Esophagus (tissue), 2 donors: ENCODE measurements at regions not wholly inside any gene's neighbourhood (a gene's known extent, or its start where the extent isn't known, plus 50 kb on each side); places are given as distances from the start of the nearest gene placed in this dataset.

ENCODE experiments used
- H3K27ac ChIP-seq, 2 donors: one replicate each; pipeline ENCODE4 v1.5.1; 2013; ENCODE audit warnings: low read depth in 2 of 2, mild to moderate bottlenecking in 2 of 2, inconsistent platforms in 1 of 2, low read length in 1 of 2, moderate library complexity in 1 of 2
- H3K27me3 ChIP-seq, 2 donors: one replicate each; pipeline ENCODE4 v1.6.1; 2013; ENCODE audit warnings: low read length in 2 of 2, control low read depth in 1 of 2, mild to moderate bottlenecking in 1 of 2; ENCODE audit not compliant: insufficient read depth in 2 of 2, control insufficient read depth in 1 of 2
- H3K36me3 ChIP-seq, 2 donors: one replicate each; pipeline ENCODE4 v1.6.1; 2013; ENCODE audit warnings: low read length in 1 of 2; ENCODE audit not compliant: control insufficient read depth in 2 of 2, insufficient read depth in 2 of 2
- H3K4me1 ChIP-seq, 2 donors: one replicate each; pipeline ENCODE4 v1.6.1; 2013; ENCODE audit warnings: low read length in 1 of 2; ENCODE audit not compliant: control insufficient read depth in 2 of 2, insufficient read depth in 2 of 2
- H3K4me3 ChIP-seq, 2 donors: one replicate each; pipeline ENCODE4 v1.5.1; 2013; ENCODE audit warnings: low read length in 2 of 2, mild to moderate bottlenecking in 2 of 2, low read depth in 1 of 2, moderate library complexity in 1 of 2
- H3K9me3 ChIP-seq, 2 donors: one replicate each; pipeline ENCODE4 v1.6.1; 2013; ENCODE audit warnings: mild to moderate bottlenecking in 2 of 2, low read depth in 1 of 2, low read length in 1 of 2, moderate library complexity in 1 of 2; ENCODE audit not compliant: control insufficient read depth in 2 of 2, insufficient read depth in 1 of 2
- WGBS, 2 donors: extraction: QIAGEN DNeasy Blood & Tissue Kit; methylation state at CpG; one replicate each; pipeline ENCODE4 v1.1.7; 2013; 5-methylcytosine and 5-hydroxymethylcytosine counted together
- donor health status: healthy with polysubstance abuse.
- donor health status: Bipolar disorder and iron deficiency.

DNA sequence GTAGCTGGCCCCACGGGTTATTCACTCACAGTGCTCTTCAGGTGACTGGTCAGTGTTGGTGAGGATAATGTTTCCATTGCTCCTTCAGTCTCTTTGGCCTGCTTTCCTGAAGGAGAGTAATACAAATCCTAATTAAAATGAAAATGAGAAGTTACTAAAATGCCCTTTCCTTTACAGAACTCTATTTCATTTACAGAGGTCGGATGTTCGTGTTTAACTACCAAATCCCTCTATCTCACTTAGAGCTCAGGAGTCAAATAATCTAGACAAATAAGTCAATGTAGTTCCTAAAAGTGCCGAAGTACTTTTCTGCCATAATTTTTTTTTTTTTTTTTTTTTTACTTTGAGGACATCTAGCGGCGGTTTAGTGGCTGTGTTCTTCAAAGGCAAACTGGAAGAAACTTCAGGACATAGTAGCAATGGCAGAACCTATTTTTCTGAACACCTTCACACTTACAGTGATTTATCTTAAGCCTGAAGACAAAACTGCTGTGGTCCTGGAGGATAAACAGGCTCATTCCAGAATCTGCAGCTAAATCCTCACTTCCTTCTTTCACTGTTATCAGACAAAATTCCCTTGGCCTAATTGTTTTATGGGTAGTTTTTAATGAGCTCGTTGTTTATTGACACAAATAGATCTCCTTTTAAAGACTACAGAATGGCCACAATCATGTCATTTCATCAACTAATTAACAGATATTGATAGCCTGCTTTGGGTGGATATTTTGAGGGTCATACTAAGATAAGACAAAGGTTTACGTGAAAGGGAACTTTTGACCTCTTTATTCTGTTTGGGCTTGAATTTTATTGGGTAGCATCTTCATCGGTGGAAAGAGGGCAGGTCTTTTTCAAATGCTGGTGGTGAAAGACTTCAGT is 207.6 kb upstream of the DMRTA1 start:
- Histone ChIP-seq H3K9me3 (no peaks in the 10 kb centered on the region), H3K27ac (no peak overlapping the region), H3K27me3 (no peaks in the 10 kb centered on the region), H3K4me3 (no peak overlapping the region), H3K36me3 (no peaks in the 10 kb centered on the region), H3K4me1 (no peaks in the 10 kb centered on the region)
- 22 to 25% methylated on average over 9 of the region's 9 CpGs for WGBS, 2 donors

DNA sequence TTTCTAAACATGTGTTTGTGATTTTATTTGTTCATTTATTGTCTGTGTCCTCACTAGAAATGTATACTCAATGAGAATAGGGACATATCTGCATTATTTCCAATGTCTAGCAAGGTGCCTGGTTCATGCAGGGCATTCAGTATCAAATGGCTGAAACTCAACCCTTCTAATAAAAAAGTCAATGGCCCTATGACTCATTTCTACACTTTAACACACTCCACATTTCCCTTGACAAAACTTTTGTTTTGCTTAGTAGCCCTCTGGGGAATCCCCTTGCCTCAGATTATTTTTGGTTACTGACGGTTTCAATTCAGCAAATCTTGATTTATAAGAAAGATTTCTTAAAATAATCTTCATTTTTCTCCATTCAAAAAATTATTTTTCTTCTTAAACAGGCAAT is 206.0 kb upstream of the DMRTA1 start:
- Histone ChIP-seq H3K9me3 (no peaks in the 10 kb centered on the region), H3K27ac (no peak overlapping the region), H3K27me3 (no peaks in the 10 kb centered on the region), H3K4me3 (no peak overlapping the region), H3K36me3 (no peaks in the 10 kb centered on the region), H3K4me1 (no peaks in the 10 kb centered on the region)
- 31 to 34% methylated on average over 1 of the region's 1 CpG for WGBS, 2 donors

DNA sequence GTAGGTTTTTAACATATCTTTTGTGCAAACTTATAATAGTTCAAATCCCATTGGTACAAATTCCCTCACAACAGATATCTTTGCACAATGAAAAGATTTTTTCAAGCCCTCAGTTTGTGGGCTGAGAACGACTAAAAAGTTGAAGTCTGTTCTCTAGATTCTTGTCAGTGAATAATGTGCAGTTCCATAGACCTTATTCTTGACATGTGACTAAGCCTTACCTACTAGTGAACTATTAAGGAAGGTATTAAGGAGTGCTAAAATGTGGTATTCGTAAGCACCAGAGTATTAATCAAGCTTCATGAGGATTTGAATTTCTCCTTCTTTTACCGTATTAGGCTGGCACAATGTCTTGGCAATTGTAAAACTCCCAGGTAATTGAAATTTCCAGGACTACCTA is 205.6 kb upstream of the DMRTA1 start:
- Histone ChIP-seq H3K4me1 (no peaks in the 10 kb centered on the region), H3K36me3 (no peaks in the 10 kb centered on the region), H3K27ac (no peak overlapping the region), H3K27me3 (no peaks in the 10 kb centered on the region), H3K9me3 (no peaks in the 10 kb centered on the region), H3K4me3 (no peak overlapping the region)
- 50 to 52% methylated on average over 3 of the region's 3 CpGs for WGBS, 2 donors

DNA sequence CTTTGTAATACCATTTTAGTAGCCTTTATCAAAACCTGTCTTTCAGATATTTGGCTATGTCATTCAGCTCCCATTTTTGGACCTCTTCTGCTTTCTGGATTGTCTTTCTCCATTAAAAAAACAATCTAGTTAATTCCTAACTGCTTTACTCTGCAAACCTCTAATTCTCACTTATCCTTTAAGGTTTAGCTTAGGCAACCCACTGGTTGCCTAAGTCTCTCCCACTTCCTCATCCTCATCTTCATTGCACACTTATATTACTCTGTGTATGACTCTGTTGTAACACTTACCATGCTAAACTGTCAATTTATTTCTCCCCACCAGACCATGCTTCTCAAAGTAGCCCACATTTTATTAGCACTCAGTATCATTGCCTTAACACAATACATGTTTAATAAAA is 205.0 kb upstream of the DMRTA1 start:
- no peak overlapping the region for H3K27ac ChIP-seq
- H3K36me3 ChIP-seq, result no peaks in the 10 kb centered on the region
- H3K4me3 ChIP-seq, result no peak overlapping the region
- H3K9me3 ChIP-seq, result no peaks in the 10 kb centered on the region
- no peaks in the 10 kb centered on the region for H3K4me1 ChIP-seq
- no peaks in the 10 kb centered on the region for H3K27me3 ChIP-seq

DNA sequence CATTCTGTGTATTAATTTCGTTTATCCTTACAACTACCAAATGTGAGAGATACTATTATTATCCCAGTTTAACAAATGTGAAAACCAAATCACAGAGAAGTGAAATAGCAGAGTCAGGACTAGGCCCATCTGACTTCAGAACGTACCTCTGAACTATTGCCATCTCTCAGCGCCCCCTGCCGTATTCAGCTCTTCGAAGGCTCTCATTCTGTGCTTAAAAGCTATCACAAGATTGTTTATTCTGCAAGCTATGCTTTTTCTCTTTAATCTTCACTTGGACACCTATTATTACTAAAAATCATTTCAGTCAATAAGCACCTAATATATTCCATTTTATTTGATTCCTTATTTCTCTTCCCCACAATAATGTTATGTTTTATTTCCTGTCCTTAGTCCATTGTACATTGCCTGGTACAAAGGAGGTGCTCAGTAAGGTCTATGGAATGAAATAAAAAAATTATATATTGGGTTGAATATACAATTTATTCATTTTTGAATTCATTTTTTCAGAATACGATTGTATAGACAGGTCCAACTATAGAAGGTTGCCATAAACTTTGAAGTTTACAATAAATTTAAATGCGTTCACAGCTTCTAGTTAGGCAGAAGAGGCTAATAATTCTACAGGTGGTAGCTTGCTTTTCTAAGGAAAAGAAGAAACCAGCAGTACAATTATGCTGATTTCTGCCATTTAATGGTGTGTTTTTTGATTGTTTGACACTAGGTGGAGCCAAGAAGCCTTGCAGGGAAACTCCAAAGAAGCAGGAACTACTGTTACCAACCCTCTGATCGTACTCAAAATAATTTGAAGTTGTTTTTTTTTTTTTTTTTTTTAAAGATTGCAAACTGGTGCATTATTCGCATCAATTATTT is 202.2 kb upstream of the DMRTA1 start:
- no peaks in the 10 kb centered on the region for H3K9me3 ChIP-seq
- no peaks in the 10 kb centered on the region for H3K4me1 ChIP-seq
- no peak overlapping the region for H3K4me3 ChIP-seq
- no peaks in the 10 kb centered on the region for H3K36me3 ChIP-seq
- H3K27ac ChIP-seq, result no peak overlapping the region
- WGBS, 2 donors, result 40 to 42% methylated on average over 9 of the region's 9 CpGs
- no peaks in the 10 kb centered on the region for H3K27me3 ChIP-seq

DNA sequence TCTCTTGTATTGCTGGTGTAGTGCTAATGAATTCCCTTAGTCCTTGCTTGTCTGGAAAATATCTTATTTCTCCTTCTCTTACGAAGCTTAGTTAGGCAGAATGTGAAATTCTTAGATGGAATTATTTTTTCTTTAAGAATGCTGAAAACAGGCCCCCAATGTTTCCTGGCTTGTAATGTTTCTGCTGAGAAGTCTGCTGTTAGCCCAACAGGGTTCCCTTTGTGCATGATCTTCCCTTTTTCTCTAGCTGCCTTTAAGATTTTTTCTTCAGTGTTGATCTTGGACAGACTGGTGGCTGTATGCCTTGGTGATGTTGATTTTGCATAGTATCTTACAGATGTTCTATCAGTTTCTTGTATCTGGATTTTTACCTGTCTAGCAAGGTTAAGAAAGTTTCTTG is 191.3 kb upstream of the DMRTA1 start:
- peaks cover 4 to 13% of the 10 kb centered on the region in 2 donors for H3K9me3 ChIP-seq
- peaks cover 0 to 5% of the 10 kb centered on the region in 2 donors for H3K4me1 ChIP-seq
- no peaks in the 10 kb centered on the region for H3K36me3 ChIP-seq
- WGBS, 2 donors, result 57 to 86% methylated on average over 1 of the region's 1 CpG
- no peak overlapping the region for H3K4me3 ChIP-seq
- H3K27ac ChIP-seq, result no peak overlapping the region
- no peaks in the 10 kb centered on the region for H3K27me3 ChIP-seq

DNA sequence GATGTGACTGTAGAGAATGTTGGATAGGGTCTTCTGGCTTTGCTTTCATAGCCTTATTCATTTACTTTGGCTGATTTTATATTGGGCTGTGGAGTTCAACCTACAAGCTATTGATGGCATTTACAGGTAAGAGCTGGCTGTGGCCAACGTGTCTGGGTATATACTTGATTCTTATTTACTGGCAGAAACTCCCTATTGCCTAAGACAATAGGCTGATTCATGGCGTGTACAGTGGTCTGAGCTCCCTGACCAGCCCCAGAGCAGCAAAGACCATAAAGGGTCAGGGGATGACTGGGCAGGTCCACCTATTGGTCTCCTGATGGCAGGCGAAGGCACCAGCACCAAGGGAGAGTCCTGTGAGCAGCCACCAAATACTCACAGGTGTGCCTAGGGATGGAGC is 190.2 kb upstream of the DMRTA1 start:
- peaks cover 4 to 6% of the 10 kb centered on the region in 2 donors for H3K9me3 ChIP-seq
- WGBS, 2 donors, result 63 to 74% methylated on average over 3 of the region's 3 CpGs
- H3K36me3 ChIP-seq, result no peaks in the 10 kb centered on the region
- H3K4me3 ChIP-seq, result no peak overlapping the region
- peaks cover 0 to 5% of the 10 kb centered on the region in 2 donors for H3K4me1 ChIP-seq
- peak overlapping the region; percentile 36 to 91 for H3K27ac ChIP-seq
- H3K27me3 ChIP-seq, result no peaks in the 10 kb centered on the region

DNA sequence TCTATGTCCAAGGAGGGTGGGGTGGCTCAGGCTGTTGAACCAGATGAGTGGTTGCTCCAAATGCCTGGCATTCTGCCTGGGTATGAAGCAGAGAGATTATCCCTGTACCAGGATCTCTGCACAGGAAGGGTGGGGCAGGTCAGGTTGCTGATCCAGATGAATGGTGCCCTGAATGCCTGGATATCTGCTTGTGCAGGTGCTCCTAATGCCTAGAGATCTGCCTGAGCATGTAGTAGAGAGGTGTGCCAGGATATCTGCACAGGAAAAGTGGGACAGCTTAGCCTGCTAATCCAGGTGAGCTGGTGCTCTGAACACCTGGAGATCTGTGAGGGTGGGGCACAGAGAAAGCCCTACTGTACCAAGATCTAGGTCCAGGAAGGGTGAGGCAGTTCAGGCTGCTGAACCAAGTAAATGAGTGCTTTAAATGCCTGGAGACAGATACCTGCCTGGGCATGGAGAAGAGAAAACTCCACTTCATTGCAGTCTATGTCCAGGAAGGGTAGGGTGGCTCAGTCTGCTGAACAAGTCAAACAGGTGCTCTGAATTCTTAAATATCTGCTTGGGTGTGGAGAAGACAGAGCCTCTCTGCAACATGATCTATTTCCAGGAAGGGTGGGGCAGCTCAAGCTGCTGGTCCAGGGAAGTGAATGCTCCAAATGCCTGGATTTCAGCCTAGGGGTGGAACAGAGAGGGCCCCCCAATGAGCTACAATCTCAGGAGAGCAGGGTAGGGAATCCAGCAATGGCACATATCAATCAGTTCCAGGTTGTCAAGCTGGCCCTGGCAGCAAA is 189.4 kb upstream of the DMRTA1 start:
- no peaks in the 10 kb centered on the region for H3K27me3 ChIP-seq
- peak overlapping the region; percentile 72 to 91 for H3K27ac ChIP-seq
- H3K4me3 ChIP-seq, result no peak overlapping the region
- peaks cover 4 to 5% of the 10 kb centered on the region in 2 donors for H3K9me3 ChIP-seq
- H3K4me1 ChIP-seq, result peaks cover 0 to 5% of the 10 kb centered on the region in 2 donors
- H3K36me3 ChIP-seq, result no peaks in the 10 kb centered on the region

DNA sequence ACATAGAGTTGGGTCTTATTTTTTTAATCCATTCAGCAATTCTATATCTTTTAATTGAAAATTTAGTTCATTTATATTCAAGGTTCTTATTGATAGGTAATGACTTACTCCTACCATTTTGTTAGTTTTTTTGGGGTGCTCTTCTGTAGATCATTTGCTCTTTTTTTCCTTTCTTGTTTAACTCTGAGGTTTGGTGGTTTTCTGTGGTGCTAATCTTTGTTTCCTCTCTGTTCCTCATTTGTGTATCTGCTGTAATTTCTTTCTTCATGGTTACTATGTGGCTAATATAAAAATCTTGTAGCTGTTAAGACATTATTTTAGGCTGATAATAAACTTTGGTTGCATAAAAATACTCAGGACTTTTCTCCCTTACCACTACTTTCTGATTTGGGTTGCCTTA is 181.6 kb upstream of the DMRTA1 start:
- Histone ChIP-seq H3K36me3 (no peaks in the 10 kb centered on the region), H3K4me3 (no peak overlapping the region), H3K27ac (no peak overlapping the region), H3K9me3 (peaks cover 0 to 3% of the 10 kb centered on the region in 2 donors), H3K27me3 (no peaks in the 10 kb centered on the region), H3K4me1 (no peaks in the 10 kb centered on the region)
